Heart left ventricle (tissue), 16 donors: ENCODE measurements at regions not wholly inside any gene's neighbourhood (a gene's known extent, or its start where the extent isn't known, plus 50 kb on each side); places are given as distances from the start of the nearest gene placed in this dataset.

Source experiments
- ATAC-seq, 4 donors: fragments of 200-7000 bp; cut with Tn5 transposase; one replicate each; pipeline ENCODE4 v1.9.1; 2020 to 2022; ENCODE audit warnings: moderate library complexity in 4 of 4, mild to moderate bottlenecking in 3 of 4, moderate number of reproducible peaks in 1 of 4
- DNase-seq, 5 donors: peaks; one replicate each; pipeline ENCODE4 v3.0.0-alpha.2; 2020
- H3K27ac ChIP-seq, 12 donors: fragments of 200-600 bp; sonication (generic) in 4 of 12; one replicate each; pipeline versions ENCODE4 v1.5.0 to v1.8.0; 2016 to 2022; ENCODE audit warnings: mild to moderate bottlenecking in 2 of 12
- H3K27me3 ChIP-seq, 9 donors: fragments of 200-600 bp; sonication (generic) in 2 of 9; one replicate each; pipeline versions ENCODE4 v1.5.1 to v1.8.0; 2016 to 2022; ENCODE audit warnings: mild to moderate bottlenecking in 3 of 9
- H3K36me3 ChIP-seq, 9 donors: fragments of 200-600 bp; sonication (generic) in 2 of 9; one replicate each; pipeline versions ENCODE4 v1.5.0 to v1.8.0; 2018 to 2022; ENCODE audit warnings: mild to moderate bottlenecking in 2 of 9
- H3K4me1 ChIP-seq, 12 donors: fragments of 200-600 bp; sonication (generic) in 4 of 12; one replicate each; pipeline versions ENCODE4 v1.5.0 to v1.8.0; 2016 to 2022; ENCODE audit warnings: mild to moderate bottlenecking in 3 of 12
- H3K4me3 ChIP-seq, 12 donors: fragments of 200-600 bp; sonication (generic) in 4 of 12; one replicate each; pipeline versions ENCODE4 v1.5.0 to v1.8.0; 2017 to 2022; ENCODE audit warnings: mild to moderate bottlenecking in 9 of 12, moderate library complexity in 4 of 12
- H3K9me3 ChIP-seq, 12 donors: fragments of 200-600 bp; sonication (generic) in 4 of 12; one replicate each; pipeline versions ENCODE4 v1.5.0 to v1.8.0; 2016 to 2022; ENCODE audit warnings: mild to moderate bottlenecking in 1 of 12
- CTCF ChIP-seq, 12 donors: fragments of 200-600 bp; sonication (generic) in 4 of 12; IDR thresholded peaks; one replicate each; pipeline versions ENCODE4 v1.5.0 to v1.8.0; 2018 to 2022; ENCODE audit warnings: antibody characterized with exemption in 12 of 12, mild to moderate bottlenecking in 5 of 12
- POLR2A ChIP-seq, 2 donors: fragments of 450-650 bp; IDR thresholded peaks; one replicate each; pipeline ENCODE4 v1.6.1; 2017; ENCODE audit warnings: antibody characterized with exemption in 2 of 2, mild to moderate bottlenecking in 2 of 2, moderate library complexity in 2 of 2
- WGBS, 4 donors: extraction: QIAGEN DNeasy Blood & Tissue Kit in 2 of 4; methylation state at CpG; one replicate each; pipeline versions ENCODE4 v1.1.5 to v1.1.7; 2013 to 2018; 5-methylcytosine and 5-hydroxymethylcytosine counted together
- intact Hi-C, 10 donors: fragments of 100-400 bp; cut with DNase I; formaldehyde crosslinking; loops; one replicate each; pipeline versions ENCODE4 v1.11.1 to v1.14.2; 2022
- donor health status: ischemic (EF 13 %, LVEDD 7.1; RV severe dilation, severe dysfunction).
- donor health status: healthy with polysubstance abuse.
- donor health status: DM: no; HTN: yes; CAD: no.
- donor health status: DM: no; HTN: no; CAD: no.
- donor health status: ischemic (EF 25% LVEDD 6.9; RV normal size, moderate dysfunction).
- donor health status: ischemic (EF 25% LVEDD 5.7; RV mildly dilated, moderate dysfunction).
- donor health status: healthy.
- donor health status: DM: yes; HTN: yes; CAD: no.
- donor health status: ischemic (EF 35%, LVEDD 5.7; RV mildly dilated, moderate dysfunction).
- donor health status: nonischemic (EF 11% LVEDD 7.7; RV severe dilation, severe dysfunction).
- donor health status: DM: yes; HTN: yes; CAD: no.
- donor health status: PGD.
- donor health status: ischemic (EF 29% LVEDD 5.4; RV normal size, mild dysfunction).
- donor health status: nonischemic (EF 23%, LVEDD 6.1; RV moderate dilation, normal function).

GRCh38 chr1:209400351-209401220 is 182.9 kb upstream of the CAMK1G start:
- ATAC-seq (no peak), DNase-seq (no peak)
- intact Hi-C loops = no loop called here
- Histone ChIP-seq H3K4me1 (peaks cover 0 to 33% (median 0%) of the 10 kb centered on the region in 12 donors), H3K36me3 (no peaks in the 10 kb centered on the region), H3K9me3 (no peaks in the 10 kb centered on the region), H3K27ac (no peak overlapping the region), H3K27me3 (peaks cover 0 to 19% (median 0%) of the 10 kb centered on the region in 9 donors), H3K4me3 (no peak overlapping the region)
- 81 to 84% (median 83%) methylated on average over 7 of the region's 7 CpGs for WGBS, 4 donors
- no peak for TF ChIP-seq POLR2A (IDR thresholded peaks at IDR 0.05)

GRCh38 chr1:209402697-209403096 is 180.8 kb upstream of the CAMK1G start:
- TF ChIP-seq CTCF (IDR thresholded peaks at IDR 0.05) (no peak), POLR2A (IDR thresholded peaks at IDR 0.05) (no peak)
- intact Hi-C loops = no loop called here
- 68 to 72% (median 70%) methylated on average over 2 of the region's 2 CpGs for WGBS, 4 donors
- no peaks in the 10 kb centered on the region for H3K9me3 ChIP-seq
- no peak overlapping the region for H3K4me3 ChIP-seq
- H3K36me3 ChIP-seq = no peaks in the 10 kb centered on the region
- peaks cover 0 to 28% (median 0%) of the 10 kb centered on the region in 12 donors for H3K4me1 ChIP-seq
- no peak for DNase-seq
- H3K27ac ChIP-seq = no peak overlapping the region
- H3K27me3 ChIP-seq = peaks cover 0 to 23% (median 0%) of the 10 kb centered on the region in 9 donors
- ATAC-seq = no peak

- H3K4me1 ChIP-seq = peaks cover 0 to 16% (median 0%) of the 10 kb centered on the region in 12 donors
- no peak for DNase-seq
- ATAC-seq = no peak
- no peak overlapping the region for H3K4me3 ChIP-seq
- WGBS, 4 donors = 77 to 92% (median 89%) methylated on average over 7 of the region's 7 CpGs
- TF ChIP-seq CTCF (IDR thresholded peaks at IDR 0.05) (no peak), POLR2A (IDR thresholded peaks at IDR 0.05) (no peak)
- no peaks in the 10 kb centered on the region for H3K9me3 ChIP-seq
- no peak overlapping the region for H3K27ac ChIP-seq
- H3K36me3 ChIP-seq = no peaks in the 10 kb centered on the region
- intact Hi-C loops = no loop called here
- peaks cover 0 to 23% (median 0%) of the 10 kb centered on the region in 9 donors for H3K27me3 ChIP-seq
Observed at GRCh38 chr1:209403921-209404320, 179.6 kb upstream of the CAMK1G start.

- H3K36me3 ChIP-seq = no peaks in the 10 kb centered on the region
- intact Hi-C loops = no loop called here
- peaks cover 0 to 11% (median 0%) of the 10 kb centered on the region in 12 donors for H3K4me1 ChIP-seq
- H3K4me3 ChIP-seq = no peak overlapping the region
- peak in 1 of 5 donors; percentile 46 for DNase-seq
- 44 to 59% (median 56%) methylated on average over 3 of the region's 3 CpGs for WGBS, 4 donors
- H3K27ac ChIP-seq = peak overlapping the region in 2 of 12 donors; percentile 14 to 21
- TF ChIP-seq CTCF (IDR thresholded peaks at IDR 0.05) (no peak), POLR2A (IDR thresholded peaks at IDR 0.05) (no peak)
- no peaks in the 10 kb centered on the region for H3K9me3 ChIP-seq
- peak in 2 of 4 donors; percentile 34 to 53 for ATAC-seq
- H3K27me3 ChIP-seq = peaks cover 0 to 20% (median 0%) of the 10 kb centered on the region in 9 donors
Observed at GRCh38 chr1:209404577-209404976, 178.9 kb upstream of the CAMK1G start.
